HG03025 (cell line): ENCODE measurements at regions not wholly inside any gene's neighbourhood (a gene's known extent, or its start where the extent isn't known, plus 50 kb on each side); places are given as distances from the start of the nearest gene placed in this dataset.
A peak's percentile ranks its signal among the peaks of the same experiment; 100 is the strongest.

Experiments used
- ATAC-seq: cut with Tn5 transposase; IDR thresholded peaks from one replicate; pipeline ENCODE4 v1.9.1; 2021; ENCODE audit warnings: mild to moderate bottlenecking, moderate library complexity; ENCODE audit not compliant: unreplicated experiment, low FRiP score

DNA sequence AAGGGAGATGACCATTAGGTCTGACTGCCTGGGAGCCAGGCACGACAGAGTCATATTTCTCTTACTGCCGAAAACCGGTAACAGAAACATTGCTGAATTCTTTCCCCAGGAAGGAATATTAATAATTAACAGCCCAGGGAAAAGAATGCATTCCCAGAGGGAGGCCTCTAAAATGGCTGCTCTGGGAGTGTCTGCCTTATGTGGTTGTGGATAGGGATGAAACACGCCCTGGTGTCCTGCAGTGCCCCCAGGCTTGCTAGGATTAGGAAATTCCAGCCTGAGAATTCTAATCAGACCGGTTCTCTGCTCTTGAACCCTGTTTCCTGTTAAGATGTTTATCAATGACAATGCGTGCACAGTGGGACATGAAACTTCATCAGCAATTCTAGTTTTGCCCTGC, 226.7 kb downstream of the GPAM start:
- ATAC-seq, result no peak

- no peak for ATAC-seq
Measured at GRCh38 chr10:111962951-111963350, 220.6 kb downstream of the GPAM start.

GRCh38 chr10:111967116-111967515, 216.4 kb downstream of the GPAM start:
- no peak for ATAC-seq

- no peak for ATAC-seq
Measured at GRCh38 chr10:111967547-111967946, 216.0 kb downstream of the GPAM start.

DNA sequence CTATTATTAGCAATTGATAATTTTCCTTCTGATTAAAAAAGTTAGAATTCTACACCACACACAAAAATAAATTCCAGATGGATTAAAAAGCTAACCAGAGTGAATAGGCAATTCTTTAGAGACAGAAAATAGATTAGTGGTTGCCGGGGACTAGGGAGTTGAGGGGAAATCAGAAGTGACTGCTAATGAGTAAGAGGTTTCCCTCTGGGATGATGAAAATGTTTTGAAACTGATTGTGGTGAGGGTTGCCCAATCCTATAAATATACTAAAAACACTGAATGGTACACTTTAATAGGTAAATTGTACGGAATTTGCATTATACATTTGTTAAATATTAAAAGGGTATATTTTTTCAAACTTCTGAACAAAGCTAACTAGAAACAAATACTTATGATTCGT, 214.9 kb downstream of the GPAM start:
- ATAC-seq, result no peak

DNA sequence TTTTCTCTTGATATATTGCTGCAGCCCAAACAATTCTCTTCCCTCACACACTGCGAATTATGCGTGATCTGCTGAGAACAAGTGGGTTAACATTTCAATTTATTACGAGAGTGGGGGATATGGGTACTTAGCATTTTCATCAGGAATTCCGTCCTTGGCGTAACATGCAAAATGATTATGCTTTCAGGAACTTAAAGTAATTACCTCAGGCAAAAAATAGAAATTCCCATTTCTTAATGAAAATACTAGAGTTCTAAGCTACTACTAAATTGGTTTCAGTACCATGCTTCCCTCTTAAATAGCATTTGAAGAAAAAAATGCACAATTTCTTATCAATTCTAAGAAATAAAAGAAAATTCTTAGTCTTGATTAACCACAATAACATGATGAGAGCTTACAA, 213.5 kb downstream of the GPAM start:
- ATAC-seq, result no peak

DNA sequence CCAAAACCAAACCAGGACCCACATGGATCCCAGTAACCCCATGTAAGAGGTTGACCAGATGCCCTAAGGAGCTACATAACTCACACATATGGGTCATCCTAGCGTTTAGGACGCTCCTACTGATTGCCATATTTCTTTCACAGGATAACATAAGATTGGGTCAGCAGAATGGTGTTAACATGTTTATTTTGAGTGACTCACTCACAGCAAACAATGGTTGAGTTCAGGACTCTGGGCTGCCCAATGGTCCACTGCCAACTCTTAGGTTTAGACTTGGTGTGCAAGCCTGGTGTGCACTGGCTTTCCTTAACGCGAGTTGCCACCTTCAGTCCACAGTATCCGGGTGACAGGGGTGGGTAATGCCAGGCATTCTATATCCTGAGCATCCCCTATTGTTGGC, 211.5 kb downstream of the GPAM start:
- ATAC-seq, result no peak

GRCh38 chr10:111973306-111973705, 210.3 kb downstream of the GPAM start:
- no peak for ATAC-seq

DNA sequence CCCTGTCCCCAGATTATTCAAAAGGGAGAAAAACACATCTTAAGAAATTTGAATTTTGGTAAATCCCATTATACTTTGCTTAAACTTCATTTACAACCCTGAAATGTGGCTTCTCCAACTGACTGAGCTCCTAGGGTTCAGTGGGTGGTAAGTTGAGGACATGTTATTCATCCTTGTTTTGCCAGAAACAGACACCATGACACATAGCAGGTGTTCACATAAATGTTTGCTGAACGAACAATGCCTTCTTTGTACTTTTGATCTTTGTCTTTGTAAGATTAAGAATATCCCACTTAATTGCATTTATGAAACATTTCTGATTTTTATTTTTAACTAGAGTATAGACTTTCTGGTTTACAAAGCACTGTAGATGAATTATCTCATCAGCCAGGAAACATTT, 209.7 kb downstream of the GPAM start:
- ATAC-seq, result no peak

DNA sequence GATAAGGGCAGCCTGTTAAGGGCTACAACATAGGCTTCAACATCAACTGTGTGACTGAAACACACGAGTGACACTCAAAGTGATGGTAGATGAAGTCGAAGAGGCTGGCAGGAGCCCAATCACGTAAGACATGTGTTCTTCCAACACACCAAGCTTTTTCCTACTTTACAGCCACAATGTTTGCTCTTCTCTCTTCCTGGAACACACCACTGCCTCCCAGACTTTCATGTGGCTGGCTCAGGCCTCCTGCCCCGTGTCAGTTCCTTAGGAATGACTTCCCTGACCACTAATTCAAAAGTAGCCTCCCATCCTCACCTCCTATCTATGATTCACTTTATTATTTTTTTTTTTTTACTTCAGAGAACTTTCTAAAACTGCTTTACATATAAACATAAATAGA, 209.2 kb downstream of the GPAM start:
- no peak for ATAC-seq

GRCh38 chr10:111976557-111976956, 207.0 kb downstream of the GPAM start:
- no peak for ATAC-seq

GRCh38 chr10:111984057-111984456, 199.5 kb downstream of the GPAM start:
- no peak for ATAC-seq

DNA sequence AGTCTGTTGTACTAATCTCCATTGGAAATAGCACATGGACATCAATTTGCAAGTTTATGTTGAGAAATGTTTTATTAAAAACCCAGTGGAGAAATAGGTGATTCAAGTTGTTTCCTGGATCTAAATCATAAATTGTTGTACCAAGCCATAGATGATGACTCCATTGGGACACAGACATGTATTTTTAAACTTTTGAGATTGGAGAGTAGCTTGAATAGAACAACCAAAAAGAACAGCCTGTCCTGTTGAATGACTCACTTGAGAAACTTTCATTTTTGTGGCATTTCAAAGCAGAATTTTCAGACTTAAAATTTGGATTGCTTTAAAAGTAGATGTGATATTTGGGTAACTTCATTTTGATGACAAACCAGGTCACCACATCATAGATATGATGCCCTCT, 197.5 kb downstream of the GPAM start:
- no peak for ATAC-seq

- ATAC-seq, result no peak
Measured at GRCh38 chr10:111988646-111989045, 194.9 kb downstream of the GPAM start.

- no peak for ATAC-seq
Measured at GRCh38 chr10:111989136-111989911, 194.2 kb downstream of the GPAM start.

DNA sequence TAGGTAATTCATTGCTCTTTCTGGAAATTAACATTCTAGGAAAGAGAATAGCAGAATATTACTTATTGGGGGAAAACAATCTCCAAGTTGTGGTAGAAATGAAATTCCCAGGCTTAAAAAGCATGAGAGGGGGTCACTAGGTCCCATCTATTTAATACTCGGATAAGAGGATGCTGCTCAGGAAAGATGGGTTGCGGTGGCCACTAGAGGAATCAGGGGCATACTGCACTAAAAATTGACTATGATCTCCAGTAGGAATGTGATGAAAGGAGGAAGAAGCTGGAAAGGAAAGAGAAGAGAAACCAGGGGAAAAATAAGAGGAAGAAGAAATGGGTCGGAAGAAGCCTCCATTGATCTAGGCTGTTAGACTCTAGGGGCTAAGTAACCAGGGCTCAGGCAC, 192.8 kb downstream of the GPAM start:
- no peak for ATAC-seq

DNA sequence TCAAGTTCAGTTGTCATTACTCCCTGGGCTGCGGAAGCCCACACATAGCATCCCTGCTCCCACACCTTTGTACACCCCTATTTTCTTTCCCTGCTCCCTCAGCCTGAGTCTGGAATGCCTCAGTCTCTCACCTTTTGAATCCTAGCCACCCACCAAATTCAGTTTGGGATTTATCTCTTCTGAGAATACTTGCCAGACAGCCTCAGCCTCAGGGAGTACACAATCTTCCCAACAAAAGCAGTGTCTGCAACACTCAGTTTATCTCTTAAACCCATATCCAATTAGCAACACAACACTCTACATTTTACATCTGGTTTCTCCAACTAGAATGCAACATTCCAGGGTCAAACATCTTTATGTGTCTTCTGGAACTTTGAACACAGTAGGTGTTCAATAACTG, 190.2 kb downstream of the GPAM start:
- ATAC-seq, result no peak

DNA sequence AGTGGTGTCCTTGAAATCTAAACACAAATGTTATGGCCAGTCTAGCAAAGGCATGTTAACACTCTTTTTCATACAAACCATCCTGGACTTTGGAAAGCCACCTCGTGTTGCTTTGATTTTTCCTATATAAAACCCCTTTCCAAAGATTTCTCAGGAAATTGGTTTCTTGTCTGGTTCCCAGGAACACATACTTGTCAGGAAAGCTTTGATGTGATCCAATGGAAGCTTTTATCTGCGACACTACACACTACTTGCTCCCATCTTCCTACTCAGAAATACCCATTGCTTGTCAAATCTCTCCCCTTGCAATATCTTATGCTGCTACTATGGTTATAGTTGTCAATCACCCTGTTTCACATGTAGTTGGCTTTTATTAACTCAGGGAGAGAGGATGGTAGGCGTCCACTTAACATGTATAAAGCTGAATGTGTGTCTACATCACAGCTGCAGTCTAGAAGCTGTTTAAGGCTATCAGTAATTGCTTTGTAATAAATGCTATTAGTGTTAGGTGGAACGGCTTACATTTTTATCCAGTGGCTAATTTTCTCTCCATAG, 189.6 kb downstream of the GPAM start:
- no peak for ATAC-seq

- peak; percentile 98 for ATAC-seq
Measured at GRCh38 chr10:111996103-111996502, 187.5 kb downstream of the GPAM start.

DNA sequence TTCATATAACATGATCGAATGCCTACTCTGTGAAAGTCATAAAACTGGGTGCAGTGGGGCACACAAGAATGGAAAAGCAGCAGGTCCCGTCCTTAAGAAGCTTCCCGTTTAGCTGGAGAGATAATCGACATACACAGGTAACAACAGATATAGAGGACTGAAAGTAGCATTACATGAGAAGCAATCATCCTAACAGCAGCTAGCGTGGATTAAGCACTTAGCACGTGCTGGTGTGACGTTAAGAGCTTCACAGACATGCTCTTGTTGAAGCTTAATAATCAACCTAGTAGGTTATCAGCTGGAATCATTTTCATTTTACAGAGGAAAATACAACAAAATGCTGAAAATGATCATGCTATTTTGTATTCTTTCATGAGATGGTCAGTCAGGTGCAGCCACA, 184.8 kb downstream of the GPAM start:
- ATAC-seq, result no peak

DNA sequence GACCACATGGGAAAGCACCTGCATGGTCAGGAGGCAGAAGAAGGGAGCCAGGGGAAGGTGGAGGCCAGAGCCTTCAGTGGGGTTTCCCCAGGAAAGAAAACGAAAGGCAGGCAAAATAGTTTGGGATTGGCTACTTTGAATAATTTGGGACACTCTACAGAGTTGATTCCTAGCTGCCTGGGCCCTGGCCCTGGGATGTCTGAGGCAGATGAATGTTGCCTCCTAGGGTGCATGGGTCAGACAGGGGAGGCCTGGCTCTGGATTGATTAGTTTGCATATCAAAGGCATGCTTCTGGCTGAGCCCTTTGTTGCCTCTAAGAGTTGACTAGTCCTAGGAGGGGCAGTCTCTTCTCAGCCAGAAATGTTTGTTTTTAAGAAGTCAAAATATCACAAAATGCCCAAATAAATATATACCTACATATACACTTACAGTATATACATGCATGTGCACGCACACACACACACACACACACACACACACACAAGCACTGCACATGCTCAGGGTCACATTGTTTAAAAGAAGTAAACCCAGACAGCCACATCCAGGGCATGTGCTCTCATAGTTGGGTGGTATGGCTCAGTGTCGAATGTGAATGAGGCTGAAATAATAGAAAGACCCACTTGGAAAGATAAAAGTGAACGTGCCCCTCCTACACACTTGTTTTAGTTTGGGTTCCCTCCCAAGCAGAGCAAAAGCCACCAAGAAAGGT, 184.2 kb downstream of the GPAM start:
- ATAC-seq, result no peak

DNA sequence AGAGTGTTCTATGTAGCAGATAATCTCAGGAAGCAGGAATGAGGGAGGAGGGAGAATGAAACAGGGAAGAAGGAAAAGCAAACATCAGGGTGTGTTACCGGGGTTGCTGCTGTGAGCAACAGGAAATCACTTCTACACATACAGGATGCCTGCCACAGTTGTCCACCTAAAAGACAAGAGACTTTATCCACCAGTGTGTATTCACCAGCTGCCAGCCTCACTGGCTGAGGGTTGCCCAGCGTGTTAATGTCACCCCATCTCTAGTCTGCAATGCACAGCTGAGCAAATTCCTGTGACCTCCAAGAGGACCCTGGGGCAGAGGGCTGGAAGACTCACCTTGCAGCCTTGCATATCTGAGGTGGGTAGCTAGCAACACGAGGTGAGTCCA, 183.7 kb downstream of the GPAM start:
- no peak for ATAC-seq
